Gastrocnemius medialis (tissue), 4 donors: ENCODE measurements at regions not wholly inside any gene's neighbourhood (a gene's known extent, or its start where the extent isn't known, plus 50 kb on each side); places are given as distances from the start of the nearest gene placed in this dataset.

Source experiments
- ATAC-seq, 2 donors: fragments of 150-250 bp; one replicate each; pipeline ENCODE4 v1.9.1; 2016
- DNase-seq, 2 donors: peaks; one replicate each; pipeline ENCODE4 v3.0.0-alpha.2; 2019
- H3K27ac ChIP-seq, 4 donors: fragments of 200-600 bp; sonication (generic); 1 replicate in 1 of 4; 2 replicates in 3 of 4; pipeline ENCODE4 v1.5.1; 2016 to 2018; ENCODE audit warnings: mild to moderate bottlenecking in 2 of 4, moderate library complexity in 1 of 4
- H3K27me3 ChIP-seq, 3 donors: fragments of 200-600 bp; sonication (generic) in 2 of 3; 1 replicate in 1 of 3; 2 replicates in 2 of 3; pipeline versions ENCODE4 v1.5.1 to v1.6.0; 2016 to 2019; ENCODE audit warnings: mild to moderate bottlenecking in 1 of 3, moderate library complexity in 1 of 3
- H3K36me3 ChIP-seq, 2 donors: fragments of 200-600 bp; sonication (generic) in 1 of 2; one replicate each; pipeline ENCODE4 v1.5.1; 2017 to 2018
- H3K4me1 ChIP-seq, 2 donors: fragments of 200-600 bp; sonication (generic) in 1 of 2; one replicate each; pipeline ENCODE4 v1.5.1; 2016 to 2017; ENCODE audit warnings: mild to moderate bottlenecking in 2 of 2
- H3K4me3 ChIP-seq, 4 donors: fragments of 200-600 bp; sonication (generic) in 3 of 4; 1 replicate in 1 of 4; 2 replicates in 3 of 4; pipeline ENCODE4 v1.5.1; 2016 to 2019; ENCODE audit warnings: mild to moderate bottlenecking in 2 of 4
- H3K9me3 ChIP-seq, 3 donors: fragments of 200-600 bp; sonication (generic) in 2 of 3; 1 replicate in 1 of 3; 2 replicates in 2 of 3; pipeline ENCODE4 v1.5.1; 2016 to 2019
- POLR2A ChIP-seq, 2 donors: fragments of 450-650 bp; IDR thresholded peaks; one replicate each; pipeline ENCODE4 v1.6.1; 2017; ENCODE audit warnings: antibody characterized with exemption in 2 of 2, mild to moderate bottlenecking in 2 of 2, moderate library complexity in 2 of 2
- in situ Hi-C, 4 donors: fragments of 200-750 bp; cut with MboI; loops; one replicate each; pipeline versions ENCODE4 v1.15.0 to v1.8.0; 2017; ENCODE audit warnings: low sequenced_read_pairs in 4 of 4
- intact Hi-C: fragments of 100-400 bp; cut with DNase I; formaldehyde crosslinking; loops from one replicate; pipeline ENCODE4 v1.15.1; 2023; ENCODE audit warnings: low total_unique reads
- TF ChIP-seq, protein P1 (sequence below), 5 experiments: fragments of 450-650 bp in 3 of 5; fragments of 200-600 bp in 2 of 5; sonication (generic) in 2 of 5; IDR thresholded peaks in 4 of 5; conservative IDR thresholded peaks in 1 of 5; 1 replicate in 4 of 5; 2 replicates in 1 of 5; pipeline ENCODE4 v1.5.1; 2016 to 2019; ENCODE audit warnings: antibody characterized with exemption in 5 of 5, mild to moderate bottlenecking in 3 of 5, moderate library complexity in 3 of 5

DNA sequence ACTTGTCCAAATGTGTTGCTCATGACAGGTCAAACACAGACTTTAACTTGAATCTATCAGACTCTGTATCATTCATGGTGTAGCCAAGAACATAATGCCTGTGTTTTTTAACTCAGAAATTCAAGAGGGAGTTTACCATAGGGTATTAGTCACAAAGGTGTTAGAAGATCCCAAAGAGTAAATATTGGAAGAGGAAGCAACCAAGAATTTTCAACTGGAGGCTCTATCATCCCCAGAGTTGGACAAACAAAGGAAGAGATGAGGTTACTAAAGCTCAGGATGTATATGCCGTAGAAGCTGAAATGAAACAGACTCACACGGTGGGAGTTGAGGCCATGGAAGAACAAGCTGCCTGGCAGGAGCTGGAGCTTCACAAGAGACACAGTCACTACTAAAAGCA, 116.2 kb upstream of the COL8A1 start:
- intact Hi-C loops: no loop called here
- ATAC-seq: no peak
- no peaks in the 10 kb centered on the region for H3K27me3 ChIP-seq
- DNase-seq: no peak
- H3K27ac ChIP-seq: no peak overlapping the region
- no peak for TF ChIP-seq POLR2A (IDR thresholded peaks at IDR 0.05)
- TF ChIP-seq, protein P1, sequence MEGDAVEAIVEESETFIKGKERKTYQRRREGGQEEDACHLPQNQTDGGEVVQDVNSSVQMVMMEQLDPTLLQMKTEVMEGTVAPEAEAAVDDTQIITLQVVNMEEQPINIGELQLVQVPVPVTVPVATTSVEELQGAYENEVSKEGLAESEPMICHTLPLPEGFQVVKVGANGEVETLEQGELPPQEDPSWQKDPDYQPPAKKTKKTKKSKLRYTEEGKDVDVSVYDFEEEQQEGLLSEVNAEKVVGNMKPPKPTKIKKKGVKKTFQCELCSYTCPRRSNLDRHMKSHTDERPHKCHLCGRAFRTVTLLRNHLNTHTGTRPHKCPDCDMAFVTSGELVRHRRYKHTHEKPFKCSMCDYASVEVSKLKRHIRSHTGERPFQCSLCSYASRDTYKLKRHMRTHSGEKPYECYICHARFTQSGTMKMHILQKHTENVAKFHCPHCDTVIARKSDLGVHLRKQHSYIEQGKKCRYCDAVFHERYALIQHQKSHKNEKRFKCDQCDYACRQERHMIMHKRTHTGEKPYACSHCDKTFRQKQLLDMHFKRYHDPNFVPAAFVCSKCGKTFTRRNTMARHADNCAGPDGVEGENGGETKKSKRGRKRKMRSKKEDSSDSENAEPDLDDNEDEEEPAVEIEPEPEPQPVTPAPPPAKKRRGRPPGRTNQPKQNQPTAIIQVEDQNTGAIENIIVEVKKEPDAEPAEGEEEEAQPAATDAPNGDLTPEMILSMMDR (IDR thresholded peaks at IDR 0.05 in 4 of 5, conservative IDR thresholded peaks at IDR 0.05 in 1 of 5): no peak
- H3K36me3 ChIP-seq: no peaks in the 10 kb centered on the region
- in situ Hi-C loops: no loop called here
- no peak overlapping the region for H3K4me3 ChIP-seq
- no peaks in the 10 kb centered on the region for H3K4me1 ChIP-seq
- H3K9me3 ChIP-seq: no peaks in the 10 kb centered on the region

DNA sequence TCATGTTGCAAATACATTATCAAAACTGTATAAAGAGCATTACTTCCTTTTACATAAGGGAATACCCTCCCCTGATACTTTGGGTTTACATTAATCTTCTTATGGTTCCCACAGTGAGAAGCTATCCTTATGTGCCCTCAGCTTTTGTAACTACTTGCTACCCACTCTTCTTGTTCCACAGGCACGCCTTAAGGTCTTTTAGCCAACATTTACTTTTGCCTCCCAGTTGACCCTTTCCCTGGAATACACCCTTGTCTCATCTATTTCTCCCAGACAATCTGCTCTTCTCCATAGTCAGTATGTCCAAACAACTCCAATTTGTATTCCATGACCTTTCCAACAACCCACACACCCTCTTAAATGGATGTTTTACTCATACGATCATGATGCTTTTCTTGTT, 116.8 kb upstream of the COL8A1 start:
- in situ Hi-C loops (no loop called here), intact Hi-C loops (no loop called here)
- Histone ChIP-seq H3K27me3 (no peaks in the 10 kb centered on the region), H3K27ac (no peak overlapping the region), H3K9me3 (no peaks in the 10 kb centered on the region), H3K36me3 (no peaks in the 10 kb centered on the region), H3K4me3 (no peak overlapping the region), H3K4me1 (no peaks in the 10 kb centered on the region)
- no peak for TF ChIP-seq POLR2A (IDR thresholded peaks at IDR 0.05)
- TF ChIP-seq, protein P1 (IDR thresholded peaks at IDR 0.05 in 4 of 5, conservative IDR thresholded peaks at IDR 0.05 in 1 of 5): no peak
- DNase-seq (no peak), ATAC-seq (no peak)

DNA sequence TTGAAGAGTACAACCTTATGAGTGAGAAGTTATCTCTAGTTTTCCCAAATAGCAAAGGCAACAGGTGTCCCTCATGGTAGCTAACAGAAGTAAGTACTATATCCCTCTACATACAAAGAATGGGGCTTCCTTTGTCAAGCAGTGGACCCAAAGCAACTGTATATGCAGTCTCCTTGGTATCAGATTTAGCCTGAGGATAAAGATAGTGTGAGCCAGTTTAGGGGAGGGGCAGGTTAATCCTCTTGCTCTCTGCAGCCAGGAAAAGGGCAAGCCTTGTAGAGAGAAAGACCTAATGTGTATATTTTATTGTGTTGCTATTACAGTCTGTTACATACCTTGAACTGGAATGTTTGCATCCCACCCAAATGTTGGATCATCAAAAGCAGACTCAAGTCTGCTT, 117.9 kb upstream of the COL8A1 start:
- H3K4me1 ChIP-seq: no peaks in the 10 kb centered on the region
- no peaks in the 10 kb centered on the region for H3K27me3 ChIP-seq
- no peak overlapping the region for H3K27ac ChIP-seq
- H3K9me3 ChIP-seq: no peaks in the 10 kb centered on the region
- ATAC-seq (no peak), DNase-seq (no peak)
- TF ChIP-seq, protein P1 (IDR thresholded peaks at IDR 0.05 in 4 of 5, conservative IDR thresholded peaks at IDR 0.05 in 1 of 5): no peak
- TF ChIP-seq POLR2A (IDR thresholded peaks at IDR 0.05): no peak
- no peak overlapping the region for H3K4me3 ChIP-seq
- intact Hi-C loops: no loop called here
- in situ Hi-C loops: no loop called here
- no peaks in the 10 kb centered on the region for H3K36me3 ChIP-seq

DNA sequence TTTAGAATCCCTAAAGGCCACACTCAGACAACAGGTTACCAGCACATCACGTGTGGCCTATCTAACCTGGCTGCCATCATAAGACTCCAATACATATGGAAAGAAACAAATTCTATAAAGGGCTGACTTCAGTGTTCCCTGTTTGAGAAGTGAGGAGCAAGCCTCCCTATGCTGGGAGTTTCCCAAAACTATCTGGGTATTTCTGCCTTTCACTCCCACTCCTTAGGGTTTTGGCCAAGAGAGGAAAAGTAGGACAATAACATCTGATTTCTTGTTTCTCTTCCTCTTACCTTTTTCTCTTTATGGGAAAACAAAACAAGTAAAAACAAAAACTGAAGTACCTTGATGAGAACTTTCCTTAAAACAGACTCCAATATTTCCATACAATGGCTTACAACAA, 121.5 kb upstream of the COL8A1 start:
- Histone ChIP-seq H3K27me3 (no peaks in the 10 kb centered on the region), H3K4me1 (no peaks in the 10 kb centered on the region), H3K27ac (no peak overlapping the region), H3K4me3 (no peak overlapping the region), H3K9me3 (no peaks in the 10 kb centered on the region), H3K36me3 (no peaks in the 10 kb centered on the region)
- no peak for DNase-seq
- TF ChIP-seq, protein P1 (IDR thresholded peaks at IDR 0.05 in 4 of 5, conservative IDR thresholded peaks at IDR 0.05 in 1 of 5): no peak
- TF ChIP-seq POLR2A (IDR thresholded peaks at IDR 0.05): no peak
- intact Hi-C loops (no loop called here), in situ Hi-C loops (no loop called here)
- ATAC-seq: no peak

DNA sequence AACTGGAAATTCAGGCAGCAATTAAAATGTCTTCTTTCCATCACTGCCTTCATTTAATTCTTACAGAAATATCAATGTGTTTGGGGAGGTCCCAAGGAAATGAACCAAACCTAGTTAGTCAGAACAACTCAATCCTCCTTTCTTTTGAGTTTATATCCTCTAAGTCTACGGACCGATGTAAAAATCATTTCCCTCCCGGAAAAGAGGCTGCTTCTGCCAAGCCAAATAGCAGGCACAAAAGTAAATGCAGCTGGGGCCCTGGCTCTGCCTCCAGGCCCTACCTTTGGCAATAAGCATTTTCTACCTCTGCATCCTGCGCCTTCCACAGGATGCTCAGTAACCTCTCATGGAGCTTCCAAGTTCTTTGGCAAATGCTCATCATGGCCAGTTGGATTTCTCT, 122.5 kb upstream of the COL8A1 start:
- DNase-seq: no peak
- in situ Hi-C loops: no loop called here

More for the DNA sequence above, 122.5 kb upstream of the COL8A1 start:
- H3K27ac ChIP-seq: no peak overlapping the region
- H3K27me3 ChIP-seq: no peaks in the 10 kb centered on the region
- H3K9me3 ChIP-seq: no peaks in the 10 kb centered on the region
- intact Hi-C loops: no loop called here
- H3K4me3 ChIP-seq: no peak overlapping the region
- H3K4me1 ChIP-seq: no peaks in the 10 kb centered on the region
- TF ChIP-seq, protein P1 (IDR thresholded peaks at IDR 0.05 in 4 of 5, conservative IDR thresholded peaks at IDR 0.05 in 1 of 5): no peak
- no peak for TF ChIP-seq POLR2A (IDR thresholded peaks at IDR 0.05)
- H3K36me3 ChIP-seq: no peaks in the 10 kb centered on the region
- ATAC-seq: no peak
